Tibial nerve (tissue), 4 donors: ENCODE measurements at regions not wholly inside any gene's neighbourhood (a gene's known extent, or its start where the extent isn't known, plus 50 kb on each side); places are given as distances from the start of the nearest gene placed in this dataset.
"Not testable (repeated sequence)": the region's sequence is repeated elsewhere in the genome, so short reads cannot be mapped to it uniquely, and the experiment has no call there.

Experiments used
- DNase-seq, 2 donors: peaks; one replicate each; pipeline ENCODE4 v3.0.0-alpha.2; 2019; ENCODE audit warnings: low spot score in 2 of 2
- H3K27ac ChIP-seq, 4 donors: fragments of 200-600 bp; sonication (generic) in 3 of 4; one replicate each; pipeline ENCODE4 v1.5.1; 2017 to 2019; ENCODE audit warnings: mild to moderate bottlenecking in 1 of 4
- H3K27me3 ChIP-seq, 2 donors: fragments of 200-600 bp; sonication (generic) in 1 of 2; one replicate each; pipeline versions ENCODE4 v1.5.1 to v1.6.0; 2017 to 2019
- H3K36me3 ChIP-seq, 3 donors: fragments of 200-600 bp; sonication (generic); one replicate each; pipeline ENCODE4 v1.5.1; 2018 to 2019
- H3K4me1 ChIP-seq, 4 donors: fragments of 200-600 bp; sonication (generic) in 3 of 4; one replicate each; pipeline ENCODE4 v1.5.1; 2017 to 2019
- H3K4me3 ChIP-seq, 4 donors: fragments of 200-600 bp; sonication (generic) in 3 of 4; one replicate each; pipeline ENCODE4 v1.5.1; 2017 to 2019; ENCODE audit warnings: mild to moderate bottlenecking in 1 of 4, moderate library complexity in 1 of 4
- H3K9me3 ChIP-seq, 4 donors: fragments of 200-600 bp; sonication (generic) in 3 of 4; one replicate each; pipeline ENCODE4 v1.5.1; 2017 to 2019
- CTCF ChIP-seq, 5 experiments: fragments of 200-600 bp in 3 of 5; fragments of 450-650 bp in 2 of 5; sonication (generic) in 3 of 5; IDR thresholded peaks; one replicate each; pipeline ENCODE4 v1.5.1; 2016 to 2019; ENCODE audit warnings: antibody characterized with exemption in 5 of 5, mild to moderate bottlenecking in 3 of 5, moderate library complexity in 2 of 5
- EP300 ChIP-seq, 2 donors: sonication (generic); formaldehyde crosslinking; IDR thresholded peaks; one replicate each; pipeline ENCODE4 v1.6.1; 2017; ENCODE audit warnings: antibody characterized with exemption in 2 of 2, mild to moderate bottlenecking in 1 of 2
- POLR2A ChIP-seq, 2 donors: fragments of 450-650 bp; IDR thresholded peaks; one replicate each; pipeline ENCODE4 v1.6.1; 2017; ENCODE audit warnings: antibody characterized with exemption in 2 of 2, mild to moderate bottlenecking in 2 of 2, moderate library complexity in 2 of 2
- WGBS, 2 donors: methylation state at CpG; one replicate each; pipeline ENCODE4 v1.1.5; 2018; 5-methylcytosine and 5-hydroxymethylcytosine counted together

GRCh38 chr2:106288873-106289272 lies 94.8 kb upstream of the UXS1 start:
- no peak overlapping the region for H3K27ac ChIP-seq
- H3K9me3 ChIP-seq = no peaks in the 10 kb centered on the region
- no peaks in the 10 kb centered on the region for H3K36me3 ChIP-seq
- 94 to 95% methylated on average over 9 of the region's 9 CpGs for WGBS, 2 donors
- TF ChIP-seq CTCF (IDR thresholded peaks at IDR 0.05) (no peak), EP300 (IDR thresholded peaks at IDR 0.05) (no peak)
- no peak for DNase-seq
- H3K4me3 ChIP-seq = no peak overlapping the region
- H3K27me3 ChIP-seq = no peaks in the 10 kb centered on the region
- H3K4me1 ChIP-seq = no peaks in the 10 kb centered on the region

GRCh38 chr2:106285237-106285829 lies 91.2 kb upstream of the UXS1 start:
- H3K27me3 ChIP-seq = no peaks in the 10 kb centered on the region
- H3K4me3 ChIP-seq = no peak overlapping the region
- H3K4me1 ChIP-seq = no peaks in the 10 kb centered on the region
- H3K9me3 ChIP-seq = no peaks in the 10 kb centered on the region
- no peak overlapping the region for H3K27ac ChIP-seq
- DNase-seq = no peak
- no peak for TF ChIP-seq POLR2A (IDR thresholded peaks at IDR 0.05)
- WGBS, 2 donors = 82 to 86% methylated on average over 3 of the region's 3 CpGs
- no peaks in the 10 kb centered on the region for H3K36me3 ChIP-seq

- Histone ChIP-seq H3K27me3 (no peaks in the 10 kb centered on the region), H3K36me3 (no peaks in the 10 kb centered on the region), H3K4me1 (no peaks in the 10 kb centered on the region), H3K27ac (no peak overlapping the region), H3K4me3 (no peak overlapping the region), H3K9me3 (no peaks in the 10 kb centered on the region)
- 69 to 70% methylated on average over 14 of the region's 14 CpGs for WGBS, 2 donors
- TF ChIP-seq CTCF (IDR thresholded peaks at IDR 0.05) = no peak
- no peak for DNase-seq
These were observed 90.6 kb upstream of the UXS1 start for GRCh38 chr2:106284691-106285202.

GRCh38 chr2:106284255-106284654 lies 90.2 kb upstream of the UXS1 start:
- H3K4me1 ChIP-seq = no peaks in the 10 kb centered on the region
- no peak overlapping the region for H3K27ac ChIP-seq
- no peaks in the 10 kb centered on the region for H3K27me3 ChIP-seq
- 65 to 74% methylated on average over 5 of the region's 5 CpGs for WGBS, 2 donors
- TF ChIP-seq CTCF (IDR thresholded peaks at IDR 0.05) (no peak), POLR2A (IDR thresholded peaks at IDR 0.05) (no peak), EP300 (IDR thresholded peaks at IDR 0.05) (no peak)
- H3K4me3 ChIP-seq = no peak overlapping the region
- no peak for DNase-seq
- H3K9me3 ChIP-seq = no peaks in the 10 kb centered on the region
- no peaks in the 10 kb centered on the region for H3K36me3 ChIP-seq

- 44 to 46% methylated on average over 9 of the region's 9 CpGs for WGBS, 2 donors
- H3K4me3 ChIP-seq, H3K36me3 ChIP-seq, H3K9me3 ChIP-seq, DNase-seq, H3K27me3 ChIP-seq, H3K4me1 ChIP-seq, H3K27ac ChIP-seq: not testable (repeated sequence)
These were observed 89.4 kb upstream of the UXS1 start for GRCh38 chr2:106283228-106284152.

GRCh38 chr2:106282462-106283170 lies 88.5 kb upstream of the UXS1 start:
- 60 to 61% methylated on average over 12 of the region's 12 CpGs for WGBS, 2 donors
- Histone ChIP-seq H3K4me3 (no peak overlapping the region), H3K4me1 (no peaks in the 10 kb centered on the region), H3K9me3 (no peaks in the 10 kb centered on the region), H3K36me3 (no peaks in the 10 kb centered on the region), H3K27me3 (no peaks in the 10 kb centered on the region), H3K27ac (no peak overlapping the region)
- DNase-seq = no peak
- TF ChIP-seq EP300 (IDR thresholded peaks at IDR 0.05) (no peak), CTCF (IDR thresholded peaks at IDR 0.05) (no peak), POLR2A (IDR thresholded peaks at IDR 0.05) (no peak)

- not testable (repeated sequence) for H3K27me3 ChIP-seq, H3K36me3 ChIP-seq, DNase-seq, H3K9me3 ChIP-seq, H3K4me3 ChIP-seq, H3K27ac ChIP-seq, H3K4me1 ChIP-seq
- 75 to 82% methylated on average over 8 to 10 of the region's 11 CpGs for WGBS, 2 donors
These were observed 87.9 kb upstream of the UXS1 start for GRCh38 chr2:106281907-106282430.
